C4-2B (cell line): ENCODE measurements at regions not wholly inside any gene's neighbourhood (a gene's known extent, or its start where the extent isn't known, plus 50 kb on each side); places are given as distances from the start of the nearest gene placed in this dataset.

Experiments
- H3K27ac ChIP-seq: fragments of 450-650 bp; 2 replicates; pipeline ENCODE4 v1.5.1; 2017
- ZFX ChIP-seq: fragments of 450-650 bp; IDR thresholded peaks from 2 replicates; pipeline ENCODE4 v1.6.1; 2017
- TF ChIP-seq, protein P1 (sequence below): fragments of 450-650 bp; conservative IDR thresholded peaks from 2 replicates; pipeline ENCODE4 v1.5.1; 2017; ENCODE audit warnings: mild to moderate bottlenecking

DNA sequence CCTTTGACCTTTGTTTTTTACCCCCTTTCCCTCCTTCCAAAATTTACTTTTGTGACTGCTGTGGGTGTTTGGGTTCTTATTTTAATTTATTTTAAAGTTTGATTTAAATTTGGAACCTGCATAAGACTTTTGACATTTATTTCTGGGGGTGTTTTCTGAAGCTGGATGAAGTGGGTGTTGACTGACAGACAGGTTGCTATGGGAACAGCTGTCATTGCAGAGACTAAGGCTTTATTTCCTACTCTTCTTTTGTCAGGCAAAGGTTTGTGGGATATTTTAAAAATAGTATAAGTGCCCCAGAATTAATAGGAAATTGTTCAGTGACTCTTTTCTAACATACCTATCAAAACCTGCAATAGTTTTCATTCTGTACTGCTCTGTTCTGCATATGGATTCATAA is 290.8 kb upstream of the ESRRG start:
- TF ChIP-seq, protein P1, sequence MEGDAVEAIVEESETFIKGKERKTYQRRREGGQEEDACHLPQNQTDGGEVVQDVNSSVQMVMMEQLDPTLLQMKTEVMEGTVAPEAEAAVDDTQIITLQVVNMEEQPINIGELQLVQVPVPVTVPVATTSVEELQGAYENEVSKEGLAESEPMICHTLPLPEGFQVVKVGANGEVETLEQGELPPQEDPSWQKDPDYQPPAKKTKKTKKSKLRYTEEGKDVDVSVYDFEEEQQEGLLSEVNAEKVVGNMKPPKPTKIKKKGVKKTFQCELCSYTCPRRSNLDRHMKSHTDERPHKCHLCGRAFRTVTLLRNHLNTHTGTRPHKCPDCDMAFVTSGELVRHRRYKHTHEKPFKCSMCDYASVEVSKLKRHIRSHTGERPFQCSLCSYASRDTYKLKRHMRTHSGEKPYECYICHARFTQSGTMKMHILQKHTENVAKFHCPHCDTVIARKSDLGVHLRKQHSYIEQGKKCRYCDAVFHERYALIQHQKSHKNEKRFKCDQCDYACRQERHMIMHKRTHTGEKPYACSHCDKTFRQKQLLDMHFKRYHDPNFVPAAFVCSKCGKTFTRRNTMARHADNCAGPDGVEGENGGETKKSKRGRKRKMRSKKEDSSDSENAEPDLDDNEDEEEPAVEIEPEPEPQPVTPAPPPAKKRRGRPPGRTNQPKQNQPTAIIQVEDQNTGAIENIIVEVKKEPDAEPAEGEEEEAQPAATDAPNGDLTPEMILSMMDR: no peak
- no peak for TF ChIP-seq ZFX
- no peak overlapping the region for H3K27ac ChIP-seq

GRCh38 chr1:217012659-217013058 is 289.4 kb upstream of the ESRRG start:
- H3K27ac ChIP-seq: no peak overlapping the region
- no peak for TF ChIP-seq ZFX
- TF ChIP-seq, protein P1: no peak

DNA sequence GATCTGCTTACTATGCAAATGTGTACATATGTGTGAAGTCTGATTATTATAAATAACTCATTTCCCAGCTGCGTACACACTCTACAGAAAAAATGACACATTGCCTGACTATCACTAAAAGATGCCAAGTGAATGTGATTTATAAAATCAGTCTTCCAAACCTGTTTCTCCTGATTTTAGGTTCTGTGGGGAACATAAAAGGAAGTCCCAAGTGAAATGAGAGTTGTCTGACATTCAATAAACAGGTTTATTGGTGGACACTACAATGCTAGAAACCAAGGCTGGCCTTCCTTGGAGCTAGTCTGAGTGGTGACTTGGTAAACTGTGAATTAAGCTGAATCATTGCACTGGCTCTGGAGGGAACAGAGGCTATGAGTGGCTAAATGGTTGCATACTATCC is 287.9 kb upstream of the ESRRG start:
- H3K27ac ChIP-seq: no peak overlapping the region
- TF ChIP-seq, protein P1: no peak

DNA sequence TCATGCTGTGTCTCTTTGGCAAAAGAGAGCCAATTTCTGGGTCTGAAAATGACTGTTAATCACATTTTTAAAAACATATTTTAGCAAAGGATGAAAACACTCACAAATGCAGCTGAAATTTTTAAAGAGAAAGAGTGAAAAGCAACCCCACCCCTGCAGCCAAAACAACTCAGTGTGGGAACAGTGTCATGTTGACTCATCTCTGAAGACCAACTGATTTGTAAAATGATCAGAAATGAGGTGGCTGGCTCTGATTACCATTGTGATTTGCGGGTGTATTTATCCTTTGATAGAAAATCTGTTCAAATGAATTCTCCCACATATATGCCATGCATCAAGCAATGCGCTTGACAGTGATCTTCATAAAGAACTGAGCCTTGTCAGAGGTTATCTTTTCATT is 287.0 kb upstream of the ESRRG start:
- H3K27ac ChIP-seq: no peak overlapping the region
- TF ChIP-seq, protein P1: no peak
- no peak for TF ChIP-seq ZFX

GRCh38 chr1:217009376-217009775 is 286.1 kb upstream of the ESRRG start:
- no peak overlapping the region for H3K27ac ChIP-seq
- TF ChIP-seq, protein P1: no peak
- no peak for TF ChIP-seq ZFX

- H3K27ac ChIP-seq: no peak overlapping the region
- TF ChIP-seq ZFX: no peak
- TF ChIP-seq, protein P1: no peak
These were observed 281.7 kb upstream of the ESRRG start for GRCh38 chr1:217004776-217005436.

DNA sequence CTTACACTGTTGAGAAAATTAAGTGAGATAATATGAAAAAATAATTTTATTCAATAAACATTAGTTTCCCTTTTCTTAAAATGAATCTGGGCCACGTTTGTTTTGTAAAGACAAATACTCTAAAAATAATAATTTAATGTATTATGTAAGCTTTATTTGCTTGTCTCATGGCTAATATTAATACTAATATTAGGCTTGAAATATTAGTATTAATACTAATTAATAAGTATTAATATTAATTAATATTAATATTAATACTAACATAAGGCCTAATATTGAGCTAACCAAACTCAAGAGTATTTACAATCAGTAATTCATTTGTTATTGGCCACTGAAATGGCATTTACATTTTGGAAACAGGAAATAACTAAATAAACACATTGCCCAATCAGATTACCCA is 280.1 kb upstream of the ESRRG start:
- no peak overlapping the region for H3K27ac ChIP-seq
- TF ChIP-seq, protein P1: no peak
- TF ChIP-seq ZFX: no peak
